ENCODE measurements at regions not wholly inside any gene's neighbourhood (a gene's known extent, or its start where the extent isn't known, plus 50 kb on each side); places are given as distances from the start of the nearest gene placed in this dataset.

DNA sequence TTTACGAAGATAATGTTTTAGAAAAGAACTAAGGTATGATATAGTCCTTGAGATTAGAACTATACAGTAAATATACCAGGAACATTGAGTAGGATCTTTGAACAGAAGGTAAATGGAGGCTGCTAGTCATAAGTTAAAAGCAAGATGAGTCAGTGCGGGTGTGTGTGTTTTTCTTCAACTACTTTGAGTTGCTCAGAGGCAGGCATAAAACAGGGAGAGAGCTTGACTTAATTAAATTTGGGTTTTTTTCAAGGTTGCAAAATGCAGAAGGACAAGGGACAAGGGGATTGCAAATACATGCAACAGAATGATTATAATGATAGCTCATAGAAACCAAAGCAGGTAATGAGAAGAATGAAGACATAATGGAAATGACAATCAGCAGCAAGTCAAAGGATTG is 815.1 kb downstream of the NCAM2 start:
- no peak for DNase-seq (ENCODE audit: low spot score)
- in situ Hi-C loops (cut with MboI; ENCODE audit: low pct_unique_long_range_greater_than_20kb, low sequenced_read_pairs, unreplicated experiment) = no loop called here
- TF ChIP-seq CTCF (IDR thresholded peaks at IDR 0.05; ENCODE audit: extremely low read depth, insufficient read depth, missing control alignments) = no peak

DNA sequence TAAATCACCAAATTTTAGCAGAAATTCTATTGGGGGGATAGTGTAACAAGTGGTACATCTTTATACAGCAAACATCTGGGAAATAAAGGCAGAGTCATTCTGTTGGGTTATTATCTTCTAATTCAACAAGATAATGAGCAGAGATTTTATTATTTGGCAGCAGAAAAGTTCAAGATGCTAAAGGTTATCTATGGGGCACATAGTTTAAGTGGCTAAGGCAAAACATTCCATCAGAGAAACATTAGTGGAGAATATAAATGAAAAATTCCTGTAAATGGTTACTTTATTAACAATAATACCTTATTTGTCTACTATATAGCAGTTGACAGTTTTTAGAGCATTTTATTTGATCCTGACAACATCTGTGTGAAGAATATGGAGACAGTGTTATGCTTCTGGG is 815.7 kb downstream of the NCAM2 start:
- no peak for TF ChIP-seq CTCF (IDR thresholded peaks at IDR 0.05; ENCODE audit: extremely low read depth, insufficient read depth, missing control alignments)
- in situ Hi-C loops (cut with MboI; ENCODE audit: low pct_unique_long_range_greater_than_20kb, low sequenced_read_pairs, unreplicated experiment) = no loop called here

GRCh38 chr21:21816778-21817177 is 818.6 kb downstream of the NCAM2 start:
- in situ Hi-C loops (cut with MboI; ENCODE audit: low pct_unique_long_range_greater_than_20kb, low sequenced_read_pairs, unreplicated experiment) = no loop called here
- no peak for DNase-seq (ENCODE audit: low spot score)
- no peak for TF ChIP-seq CTCF (IDR thresholded peaks at IDR 0.05; ENCODE audit: extremely low read depth, insufficient read depth, missing control alignments)

More for the DNA sequence above, 815.7 kb downstream of the NCAM2 start:
- no peak for DNase-seq (ENCODE audit: low spot score)

- DNase-seq (ENCODE audit: low spot score) = no peak
- in situ Hi-C loops (cut with MboI; ENCODE audit: low pct_unique_long_range_greater_than_20kb, low sequenced_read_pairs, unreplicated experiment) = no loop called here
- TF ChIP-seq CTCF (IDR thresholded peaks at IDR 0.05; ENCODE audit: extremely low read depth, insufficient read depth, missing control alignments) = no peak
These were observed 820.7 kb downstream of the NCAM2 start for GRCh38 chr21:21818898-21819297.

DNA sequence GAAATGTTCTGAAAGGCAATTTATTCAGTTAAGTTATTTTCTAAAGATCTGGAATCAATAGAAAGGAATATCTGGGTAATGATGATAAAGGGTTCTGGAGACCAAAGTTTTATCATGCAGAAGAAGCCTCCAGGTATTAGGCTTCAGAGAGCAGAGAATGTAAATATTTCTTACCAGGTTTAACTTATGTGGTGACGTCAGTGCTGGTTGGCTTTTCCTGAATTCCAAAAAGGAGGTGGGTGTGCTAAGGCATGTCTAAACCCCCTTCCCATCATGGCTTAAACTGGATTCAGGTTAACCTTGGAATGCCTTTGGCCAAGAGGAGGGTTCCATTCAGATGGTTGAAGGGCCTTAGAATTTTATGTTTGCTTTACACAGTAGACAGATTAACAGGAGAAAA is 829.9 kb downstream of the NCAM2 start:
- in situ Hi-C loops (cut with MboI; ENCODE audit: low pct_unique_long_range_greater_than_20kb, low sequenced_read_pairs, unreplicated experiment) = no loop called here
- no peak for DNase-seq (ENCODE audit: low spot score)
- TF ChIP-seq CTCF (IDR thresholded peaks at IDR 0.05; ENCODE audit: extremely low read depth, insufficient read depth, missing control alignments) = no peak

GRCh38 chr21:21831036-21831435 is 832.8 kb downstream of the NCAM2 start:
- no peak for DNase-seq (ENCODE audit: low spot score)
- in situ Hi-C loops (cut with MboI; ENCODE audit: low pct_unique_long_range_greater_than_20kb, low sequenced_read_pairs, unreplicated experiment) = no loop called here
- TF ChIP-seq CTCF (IDR thresholded peaks at IDR 0.05; ENCODE audit: extremely low read depth, insufficient read depth, missing control alignments) = no peak

GRCh38 chr21:21845901-21846300 is 847.7 kb downstream of the NCAM2 start:
- TF ChIP-seq CTCF (IDR thresholded peaks at IDR 0.05; ENCODE audit: extremely low read depth, insufficient read depth, missing control alignments) = no peak
- no peak for DNase-seq (ENCODE audit: low spot score)
- in situ Hi-C loops (cut with MboI; ENCODE audit: low pct_unique_long_range_greater_than_20kb, low sequenced_read_pairs, unreplicated experiment) = no loop called here
